GM13977 (cell line): ENCODE measurements at regions not wholly inside any gene's neighbourhood (a gene's known extent, or its start where the extent isn't known, plus 50 kb on each side); places are given as distances from the start of the nearest gene placed in this dataset.
"Not testable (repeated sequence)": the region's sequence is repeated elsewhere in the genome, so short reads cannot be mapped to it uniquely, and the experiment has no call there.

Experiments used
- DNase-seq: peaks from one replicate; pipeline ENCODE4 v3.0.0; 2012; ENCODE audit warnings: low spot score
- in situ Hi-C: fragments of 300-500 bp; cut with MboI; formaldehyde crosslinking; loops from one replicate; pipeline ENCODE4 v1.12.0; 2022; ENCODE audit warnings: low sequenced_read_pairs, low pct_unique_long_range_greater_than_20kb, mixed read lengths, inconsistent platforms; ENCODE audit not compliant: unreplicated experiment
- TF ChIP-seq, protein P1 (sequence below): IDR thresholded peaks from 2 replicates; pipeline ENCODE4 v1.5.1; 2012; ENCODE audit warnings: mild to moderate bottlenecking, control low read depth; ENCODE audit not compliant: insufficient read depth; ENCODE audit errors: extremely low read depth, missing control alignments

GRCh38 chr12:25615119-25615518, 62.0 kb upstream of the LMNTD1 start:
- in situ Hi-C loops: no loop called here
- DNase-seq: no peak
- TF ChIP-seq, protein P1, sequence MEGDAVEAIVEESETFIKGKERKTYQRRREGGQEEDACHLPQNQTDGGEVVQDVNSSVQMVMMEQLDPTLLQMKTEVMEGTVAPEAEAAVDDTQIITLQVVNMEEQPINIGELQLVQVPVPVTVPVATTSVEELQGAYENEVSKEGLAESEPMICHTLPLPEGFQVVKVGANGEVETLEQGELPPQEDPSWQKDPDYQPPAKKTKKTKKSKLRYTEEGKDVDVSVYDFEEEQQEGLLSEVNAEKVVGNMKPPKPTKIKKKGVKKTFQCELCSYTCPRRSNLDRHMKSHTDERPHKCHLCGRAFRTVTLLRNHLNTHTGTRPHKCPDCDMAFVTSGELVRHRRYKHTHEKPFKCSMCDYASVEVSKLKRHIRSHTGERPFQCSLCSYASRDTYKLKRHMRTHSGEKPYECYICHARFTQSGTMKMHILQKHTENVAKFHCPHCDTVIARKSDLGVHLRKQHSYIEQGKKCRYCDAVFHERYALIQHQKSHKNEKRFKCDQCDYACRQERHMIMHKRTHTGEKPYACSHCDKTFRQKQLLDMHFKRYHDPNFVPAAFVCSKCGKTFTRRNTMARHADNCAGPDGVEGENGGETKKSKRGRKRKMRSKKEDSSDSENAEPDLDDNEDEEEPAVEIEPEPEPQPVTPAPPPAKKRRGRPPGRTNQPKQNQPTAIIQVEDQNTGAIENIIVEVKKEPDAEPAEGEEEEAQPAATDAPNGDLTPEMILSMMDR: no peak

- TF ChIP-seq, protein P1: no peak
- in situ Hi-C loops: no loop called here
- no peak for DNase-seq
Observed at GRCh38 chr12:25616286-25616685, 63.2 kb upstream of the LMNTD1 start.

- TF ChIP-seq, protein P1: no peak
- DNase-seq: no peak
- in situ Hi-C loops: no loop called here
Observed at GRCh38 chr12:25617991-25618390, 64.9 kb upstream of the LMNTD1 start.

DNA sequence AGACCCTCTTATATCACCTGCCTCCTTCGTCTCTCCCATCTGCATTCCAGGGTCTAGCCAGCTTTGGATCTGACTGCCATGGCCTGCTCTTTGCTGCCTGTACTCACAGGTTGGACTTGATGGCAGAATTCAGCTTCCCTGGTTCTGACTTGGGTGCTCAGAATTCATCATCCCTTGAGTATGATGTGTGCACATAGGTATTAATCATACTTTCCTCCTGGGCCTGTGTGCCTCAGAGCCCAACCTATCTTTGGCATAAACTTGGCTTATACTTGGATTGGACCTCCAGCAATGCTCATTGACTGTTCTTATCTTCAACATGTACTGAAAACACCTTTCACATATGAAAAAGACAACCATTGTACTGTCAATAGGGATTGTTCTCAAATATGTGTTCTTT, 70.7 kb upstream of the LMNTD1 start:
- in situ Hi-C loops: no loop called here
- DNase-seq: no peak
- TF ChIP-seq, protein P1: no peak

- TF ChIP-seq, protein P1: no peak
- in situ Hi-C loops: no loop called here
- DNase-seq: no peak
Observed at GRCh38 chr12:25625146-25625545, 72.1 kb upstream of the LMNTD1 start.

DNA sequence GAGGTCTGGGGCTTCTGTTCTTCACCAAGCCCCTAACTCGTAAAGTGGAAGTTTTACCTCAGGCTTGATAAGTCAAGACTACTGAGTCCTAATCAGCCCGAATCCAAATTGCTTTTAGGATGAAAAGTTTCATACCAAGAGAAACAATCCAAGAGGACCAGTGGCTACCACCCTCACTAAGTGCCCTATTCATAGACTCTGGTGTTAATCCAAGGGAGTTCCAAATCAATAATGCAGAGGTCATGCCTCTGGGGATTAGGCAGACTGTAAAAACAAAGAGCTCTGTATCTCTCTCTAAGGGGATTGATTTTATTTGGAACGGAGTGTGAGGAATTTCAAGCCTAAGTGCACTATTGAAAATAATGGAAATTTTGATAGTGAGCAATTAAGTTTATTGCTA, 76.3 kb upstream of the LMNTD1 start:
- TF ChIP-seq, protein P1: no peak
- in situ Hi-C loops: no loop called here
- DNase-seq: no peak

DNA sequence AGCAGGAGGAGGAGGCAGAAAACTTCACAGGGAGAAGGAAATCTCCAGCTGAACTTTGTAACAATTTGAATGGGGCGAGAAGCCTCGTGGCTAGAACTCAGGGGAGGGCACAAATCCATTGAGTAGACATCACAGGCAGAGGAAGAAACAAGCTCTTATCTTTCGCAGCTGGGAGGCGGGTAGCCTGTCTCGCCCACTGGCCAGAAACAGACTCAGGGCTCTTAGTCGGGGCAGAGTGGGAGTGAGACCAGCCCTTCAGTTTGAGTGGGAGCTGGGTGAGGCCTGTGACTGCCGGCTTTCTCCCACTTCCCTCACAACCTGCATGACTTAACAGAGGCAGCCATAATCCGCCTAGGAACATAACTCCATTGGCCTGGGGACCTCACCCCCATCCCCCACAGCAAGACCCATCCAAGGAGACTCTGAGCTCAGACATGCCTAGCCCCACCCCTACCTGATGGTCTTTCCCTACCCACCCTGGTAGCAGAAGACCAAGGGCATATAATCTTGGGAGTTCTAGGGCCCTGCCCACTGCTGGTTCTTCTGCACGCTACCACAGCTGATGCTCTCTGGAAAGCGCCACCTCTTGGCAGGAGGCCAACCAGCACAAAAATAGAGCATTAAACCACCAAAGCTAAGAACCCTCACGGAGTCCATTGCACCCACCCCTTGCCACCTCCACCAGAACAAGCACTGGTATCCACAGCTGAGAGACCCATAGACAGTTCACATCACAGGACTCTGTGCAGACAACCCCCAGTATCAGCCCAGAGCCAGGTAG, 77.8 kb upstream of the LMNTD1 start:
- DNase-seq, in situ Hi-C loops: not testable (repeated sequence)

GRCh38 chr12:25633149-25633548, 80.1 kb upstream of the LMNTD1 start:
- in situ Hi-C loops, DNase-seq: not testable (repeated sequence)
